Esophagus squamous epithelium (tissue), 4 donors: ENCODE measurements at regions not wholly inside any gene's neighbourhood (a gene's known extent, or its start where the extent isn't known, plus 50 kb on each side); places are given as distances from the start of the nearest gene placed in this dataset.

Experiments used
- POLR2A ChIP-seq, 4 donors: fragments of 450-650 bp; IDR thresholded peaks; one replicate each; pipeline ENCODE4 v1.6.1; 2017; ENCODE audit warnings: antibody characterized with exemption in 4 of 4, mild to moderate bottlenecking in 4 of 4, moderate library complexity in 3 of 4
- TF ChIP-seq, protein P1 (sequence below), 6 experiments: fragments of 450-650 bp in 4 of 6; fragments of 200-600 bp in 2 of 6; sonication (generic) in 2 of 6; IDR thresholded peaks; one replicate each; pipeline ENCODE4 v1.5.1; 2016 to 2019; ENCODE audit warnings: antibody characterized with exemption in 6 of 6, mild to moderate bottlenecking in 4 of 6, moderate library complexity in 4 of 6

DNA sequence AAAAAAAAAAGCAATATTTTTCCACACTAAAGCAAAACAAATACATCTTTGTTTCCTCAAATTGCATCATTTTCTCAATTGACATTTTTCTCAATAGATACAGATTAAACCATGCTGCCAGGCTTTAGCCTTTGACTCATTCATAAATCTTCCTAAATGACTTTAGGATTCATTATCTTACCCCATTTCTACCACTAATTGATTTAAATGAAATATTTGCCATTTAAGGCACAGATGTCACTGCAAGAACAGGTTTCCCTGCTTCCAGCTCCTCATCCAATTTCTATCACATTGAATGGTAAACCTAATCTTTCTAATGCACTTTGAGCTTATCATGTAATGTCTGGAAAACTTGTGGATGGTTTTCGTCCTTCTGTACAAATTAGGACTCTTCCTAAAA, 298.7 kb downstream of the RPL10L start:
- TF ChIP-seq, protein P1, sequence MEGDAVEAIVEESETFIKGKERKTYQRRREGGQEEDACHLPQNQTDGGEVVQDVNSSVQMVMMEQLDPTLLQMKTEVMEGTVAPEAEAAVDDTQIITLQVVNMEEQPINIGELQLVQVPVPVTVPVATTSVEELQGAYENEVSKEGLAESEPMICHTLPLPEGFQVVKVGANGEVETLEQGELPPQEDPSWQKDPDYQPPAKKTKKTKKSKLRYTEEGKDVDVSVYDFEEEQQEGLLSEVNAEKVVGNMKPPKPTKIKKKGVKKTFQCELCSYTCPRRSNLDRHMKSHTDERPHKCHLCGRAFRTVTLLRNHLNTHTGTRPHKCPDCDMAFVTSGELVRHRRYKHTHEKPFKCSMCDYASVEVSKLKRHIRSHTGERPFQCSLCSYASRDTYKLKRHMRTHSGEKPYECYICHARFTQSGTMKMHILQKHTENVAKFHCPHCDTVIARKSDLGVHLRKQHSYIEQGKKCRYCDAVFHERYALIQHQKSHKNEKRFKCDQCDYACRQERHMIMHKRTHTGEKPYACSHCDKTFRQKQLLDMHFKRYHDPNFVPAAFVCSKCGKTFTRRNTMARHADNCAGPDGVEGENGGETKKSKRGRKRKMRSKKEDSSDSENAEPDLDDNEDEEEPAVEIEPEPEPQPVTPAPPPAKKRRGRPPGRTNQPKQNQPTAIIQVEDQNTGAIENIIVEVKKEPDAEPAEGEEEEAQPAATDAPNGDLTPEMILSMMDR (IDR thresholded peaks at IDR 0.05): no peak
- TF ChIP-seq POLR2A (IDR thresholded peaks at IDR 0.05): no peak
